DND-41 (cell line): ENCODE measurements at regions not wholly inside any gene's neighbourhood (a gene's known extent, or its start where the extent isn't known, plus 50 kb on each side); places are given as distances from the start of the nearest gene placed in this dataset.

Experiments
- ATAC-seq: fragments of 200-7000 bp; cut with Tn5 transposase; 3 replicates; pipeline ENCODE4 v1.9.1; 2021; ENCODE audit warnings: low read depth; ENCODE audit not compliant: insufficient read depth
- DNase-seq: peaks from one replicate; pipeline ENCODE4 v3.0.0-alpha.2; 2020
- H2AFZ ChIP-seq: 2 replicates; pipeline ENCODE4 v1.6.0; 2012; ENCODE audit warnings: low read depth, low read length
- H3K27ac ChIP-seq: 2 replicates; pipeline ENCODE4 v1.5.1; 2012; ENCODE audit warnings: low read length, inconsistent platforms
- H3K27me3 ChIP-seq: fragments of 200-600 bp; sonication (generic); 2 replicates; pipeline ENCODE4 v1.6.0; 2012; ENCODE audit warnings: low read length, mild to moderate bottlenecking, inconsistent platforms; ENCODE audit not compliant: insufficient read depth, poor library complexity
- H3K36me3 ChIP-seq: 2 replicates; pipeline ENCODE4 v1.5.1; 2012; ENCODE audit warnings: low read length, inconsistent platforms; ENCODE audit not compliant: insufficient read depth
- H3K4me1 ChIP-seq: 2 replicates; pipeline ENCODE4 v1.5.1; 2012; ENCODE audit warnings: mild to moderate bottlenecking, low read length; ENCODE audit not compliant: insufficient read depth
- H3K4me2 ChIP-seq: 2 replicates; pipeline ENCODE4 v1.6.0; 2012; ENCODE audit warnings: mild to moderate bottlenecking, moderate library complexity, low read length, inconsistent platforms; ENCODE audit not compliant: insufficient read depth
- H3K4me3 ChIP-seq, 2 experiments: fragments of 200-600 bp in 1 of 2; shearing (Covaris generic) in 1 of 2; 2 replicates each; pipeline ENCODE4 v1.5.1; 2012 to 2016; ENCODE audit warnings: inconsistent platforms in 2 of 2, low read length in 2 of 2, mild to moderate bottlenecking in 2 of 2, low read depth in 1 of 2, moderate library complexity in 1 of 2
- H3K79me2 ChIP-seq: 2 replicates; pipeline ENCODE4 v1.6.0; 2012; ENCODE audit warnings: low read length, inconsistent platforms; ENCODE audit not compliant: insufficient read depth
- H3K9ac ChIP-seq: 2 replicates; pipeline ENCODE4 v1.6.0; 2012; ENCODE audit warnings: low read depth, mild to moderate bottlenecking, inconsistent platforms, low read length, moderate library complexity
- H3K9me3 ChIP-seq: 2 replicates; pipeline ENCODE4 v1.5.1; 2012; ENCODE audit warnings: low read length, moderate library complexity, mild to moderate bottlenecking, inconsistent platforms; ENCODE audit not compliant: insufficient read depth, severe bottlenecking
- H4K20me1 ChIP-seq: 2 replicates; pipeline ENCODE4 v1.6.0; 2012; ENCODE audit warnings: low read length; ENCODE audit not compliant: insufficient read depth
- CTCF ChIP-seq: IDR thresholded peaks from 2 replicates; pipeline ENCODE4 v1.5.1; 2012; ENCODE audit warnings: borderline replicate concordance, low read length, moderate library complexity, mild to moderate bottlenecking; ENCODE audit not compliant: poor library complexity, severe bottlenecking; ENCODE audit errors: extremely low read depth
- EZH2 ChIP-seq: IDR thresholded peaks from 3 replicates; pipeline ENCODE4 v1.6.1; 2012; ENCODE audit warnings: borderline replicate concordance, low read depth, mild to moderate bottlenecking, moderate library complexity, low read length, inconsistent platforms; ENCODE audit not compliant: severe bottlenecking

GRCh38 chr16:60217787-60218186 is 1483.7 kb upstream of the GOT2 start:
- no peak for TF ChIP-seq EZH2
- no peak for TF ChIP-seq CTCF
- no peaks in the 10 kb centered on the region for H3K79me2 ChIP-seq
- ATAC-seq (no peak), DNase-seq (no peak)
- H3K9ac ChIP-seq, result no peak overlapping the region
- H2AFZ ChIP-seq, result no peak overlapping the region
- no peaks in the 10 kb centered on the region for H3K9me3 ChIP-seq
- H3K4me3 ChIP-seq, result no peak overlapping the region
- no peak overlapping the region for H3K4me2 ChIP-seq
- no peaks in the 10 kb centered on the region for H3K36me3 ChIP-seq
- no peak overlapping the region for H3K27ac ChIP-seq
- no peaks in the 10 kb centered on the region for H3K27me3 ChIP-seq
- no peaks in the 10 kb centered on the region for H4K20me1 ChIP-seq
- no peaks in the 10 kb centered on the region for H3K4me1 ChIP-seq

GRCh38 chr16:60214311-60214710 is 1480.2 kb upstream of the GOT2 start:
- H3K27me3 ChIP-seq, result no peaks in the 10 kb centered on the region
- H4K20me1 ChIP-seq, result no peaks in the 10 kb centered on the region
- DNase-seq (no peak), ATAC-seq (no peak)
- H2AFZ ChIP-seq, result no peak overlapping the region
- no peaks in the 10 kb centered on the region for H3K9me3 ChIP-seq
- no peaks in the 10 kb centered on the region for H3K79me2 ChIP-seq
- no peak overlapping the region for H3K4me2 ChIP-seq
- H3K4me3 ChIP-seq, result no peak overlapping the region
- H3K9ac ChIP-seq, result no peak overlapping the region
- TF ChIP-seq CTCF, result no peak
- no peak for TF ChIP-seq EZH2
- no peaks in the 10 kb centered on the region for H3K4me1 ChIP-seq
- no peak overlapping the region for H3K27ac ChIP-seq
- no peaks in the 10 kb centered on the region for H3K36me3 ChIP-seq

GRCh38 chr16:60206516-60206915 is 1472.4 kb upstream of the GOT2 start:
- Histone ChIP-seq H3K9me3 (no peaks in the 10 kb centered on the region), H3K4me2 (no peak overlapping the region), H3K4me1 (no peaks in the 10 kb centered on the region), H3K9ac (no peak overlapping the region), H2AFZ (no peak overlapping the region), H4K20me1 (no peaks in the 10 kb centered on the region), H3K27ac (no peak overlapping the region), H3K36me3 (no peaks in the 10 kb centered on the region), H3K4me3 (no peak overlapping the region), H3K79me2 (no peaks in the 10 kb centered on the region), H3K27me3 (no peaks in the 10 kb centered on the region)
- TF ChIP-seq EZH2 (no peak), CTCF (no peak)
- no peak for DNase-seq
- ATAC-seq, result no peak

- no peak for TF ChIP-seq EZH2
- no peak for TF ChIP-seq CTCF
- no peak overlapping the region for H2AFZ ChIP-seq
- H3K79me2 ChIP-seq, result no peaks in the 10 kb centered on the region
- no peak overlapping the region for H3K27ac ChIP-seq
- no peaks in the 10 kb centered on the region for H3K36me3 ChIP-seq
- no peaks in the 10 kb centered on the region for H3K27me3 ChIP-seq
- no peak for DNase-seq
- no peak overlapping the region for H3K9ac ChIP-seq
- no peak for ATAC-seq
- no peak overlapping the region for H3K4me3 ChIP-seq
- no peaks in the 10 kb centered on the region for H3K9me3 ChIP-seq
- no peaks in the 10 kb centered on the region for H4K20me1 ChIP-seq
- H3K4me1 ChIP-seq, result no peaks in the 10 kb centered on the region
- H3K4me2 ChIP-seq, result no peak overlapping the region
Observed at GRCh38 chr16:60204181-60204580, 1470.1 kb upstream of the GOT2 start.
